Stimulated activated naive CD4-positive, alpha-beta T cell (primary cell): ENCODE measurements at regions not wholly inside any gene's neighbourhood (a gene's known extent, or its start where the extent isn't known, plus 50 kb on each side); places are given as distances from the start of the nearest gene placed in this dataset.
"Not testable (repeated sequence)": the region's sequence is repeated elsewhere in the genome, so short reads cannot be mapped to it uniquely, and the experiment has no call there.

Experiments
- DNase-seq, 6 experiments: peaks; one replicate each; lab custom pipeline; 2025; lab: John Stamatoyannopoulos, UW

GRCh38 chr5:5751498-5751897 is 329.0 kb downstream of the ICE1 start:
- DNase-seq = no peak

GRCh38 chr5:5741418-5741817 is 318.9 kb downstream of the ICE1 start:
- no peak for DNase-seq

GRCh38 chr5:5739490-5739945 is 317.0 kb downstream of the ICE1 start:
- DNase-seq = no peak

GRCh38 chr5:5738797-5739489 is 316.5 kb downstream of the ICE1 start:
- DNase-seq = no peak

DNA sequence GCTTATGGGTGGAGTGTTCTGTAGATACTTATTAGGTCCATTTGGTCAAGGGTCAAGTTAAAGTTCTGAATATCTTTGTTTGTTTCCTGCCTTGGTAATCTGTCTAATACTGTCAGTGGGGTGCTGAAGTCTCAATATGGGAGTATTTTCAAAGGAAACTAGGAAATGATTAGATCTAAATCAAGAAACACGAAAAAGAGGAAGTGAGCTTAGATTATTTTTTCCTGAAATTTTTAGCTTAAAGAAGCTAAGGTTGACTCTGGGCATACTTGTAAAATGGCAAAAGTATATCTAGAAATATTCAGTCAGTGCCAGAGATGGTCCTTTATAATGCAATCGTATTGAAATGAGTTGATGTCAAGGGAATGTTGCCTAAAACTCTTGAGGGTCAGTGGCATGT is 313.5 kb downstream of the ICE1 start:
- no peak for DNase-seq

DNA sequence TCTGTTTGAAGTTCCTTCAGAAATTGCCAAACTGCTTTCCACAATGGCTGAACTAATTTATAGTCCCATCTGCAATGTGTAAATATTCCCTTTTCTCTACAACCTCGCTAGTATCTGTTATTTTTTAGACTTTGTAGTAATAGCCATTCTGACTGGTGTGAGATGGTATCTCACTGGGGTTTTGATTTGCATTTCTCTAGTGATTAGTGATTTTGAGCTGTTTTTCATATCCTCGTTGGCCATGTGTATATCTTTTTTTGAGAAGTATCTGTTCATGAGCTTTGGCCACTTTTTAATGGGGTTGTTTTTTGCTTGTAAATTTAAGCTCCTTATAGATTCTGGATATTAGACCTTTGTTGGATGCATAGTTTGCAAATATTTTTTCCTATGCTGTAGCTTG is 310.6 kb downstream of the ICE1 start:
- DNase-seq = not testable (repeated sequence)

- DNase-seq = no peak
Measured at GRCh38 chr5:5726401-5726800, 303.9 kb downstream of the ICE1 start.

DNA sequence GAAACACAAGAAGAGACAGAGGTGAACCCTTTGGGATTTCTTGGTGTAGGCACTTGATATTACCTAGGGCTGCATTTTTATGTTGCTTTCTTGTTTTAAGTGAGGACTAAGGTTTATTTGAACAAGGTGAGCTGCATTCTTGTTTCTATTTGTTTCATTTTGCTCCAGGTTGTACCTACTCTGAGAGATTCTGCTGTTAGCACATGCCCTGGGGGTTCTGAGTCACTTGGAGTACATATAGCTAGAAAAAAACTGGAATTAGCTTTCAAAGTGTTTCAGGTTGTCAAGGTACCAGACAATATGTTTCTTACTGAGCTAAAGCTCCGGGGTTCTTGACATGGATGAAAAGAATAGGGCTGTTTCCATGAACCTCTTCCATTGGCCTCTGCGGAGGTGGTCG is 299.4 kb downstream of the ICE1 start:
- DNase-seq = no peak

GRCh38 chr5:5719292-5719691 is 296.8 kb downstream of the ICE1 start:
- DNase-seq = no peak

GRCh38 chr5:5716665-5717064 is 294.2 kb downstream of the ICE1 start:
- DNase-seq = no peak

DNA sequence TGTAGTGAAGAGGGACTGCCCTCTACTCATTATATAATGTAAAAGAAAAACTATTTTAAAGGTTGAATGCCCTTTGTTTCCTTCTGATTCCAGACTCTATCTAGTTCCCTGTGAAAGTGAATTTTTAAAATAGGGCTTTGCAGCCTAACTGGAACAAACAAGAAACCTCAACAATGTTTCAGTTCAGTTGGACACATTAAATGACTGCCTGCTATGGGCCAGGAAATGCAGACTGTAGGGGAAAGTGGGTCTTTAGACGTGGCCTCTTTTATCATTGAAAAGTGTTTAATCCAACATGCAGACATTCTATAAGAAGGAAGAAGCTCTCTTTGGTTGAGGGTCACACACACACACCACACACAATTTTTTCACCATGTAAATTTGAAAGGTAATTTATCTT is 289.1 kb downstream of the ICE1 start:
- no peak for DNase-seq

GRCh38 chr5:5711112-5711511 is 288.6 kb downstream of the ICE1 start:
- no peak for DNase-seq

DNA sequence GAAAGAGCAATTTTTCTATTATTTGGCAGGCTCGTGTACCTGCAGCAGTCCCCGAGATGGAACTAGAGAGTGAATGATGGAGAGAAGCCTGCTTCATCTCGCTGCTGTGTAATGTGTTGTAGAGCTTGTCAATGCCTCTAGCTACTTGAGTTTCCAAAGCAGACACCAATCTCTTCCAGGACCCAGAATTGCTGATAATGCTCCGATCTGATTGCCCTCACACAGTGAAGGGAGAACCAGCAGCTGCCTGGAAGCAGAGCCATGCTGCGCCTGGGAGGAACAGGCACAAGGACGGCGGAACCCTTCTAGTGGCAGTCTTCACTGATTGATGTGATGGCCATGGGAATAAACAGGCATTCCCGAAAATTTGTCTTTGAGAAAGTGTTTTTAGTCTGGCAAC is 288.0 kb downstream of the ICE1 start:
- no peak for DNase-seq

DNA sequence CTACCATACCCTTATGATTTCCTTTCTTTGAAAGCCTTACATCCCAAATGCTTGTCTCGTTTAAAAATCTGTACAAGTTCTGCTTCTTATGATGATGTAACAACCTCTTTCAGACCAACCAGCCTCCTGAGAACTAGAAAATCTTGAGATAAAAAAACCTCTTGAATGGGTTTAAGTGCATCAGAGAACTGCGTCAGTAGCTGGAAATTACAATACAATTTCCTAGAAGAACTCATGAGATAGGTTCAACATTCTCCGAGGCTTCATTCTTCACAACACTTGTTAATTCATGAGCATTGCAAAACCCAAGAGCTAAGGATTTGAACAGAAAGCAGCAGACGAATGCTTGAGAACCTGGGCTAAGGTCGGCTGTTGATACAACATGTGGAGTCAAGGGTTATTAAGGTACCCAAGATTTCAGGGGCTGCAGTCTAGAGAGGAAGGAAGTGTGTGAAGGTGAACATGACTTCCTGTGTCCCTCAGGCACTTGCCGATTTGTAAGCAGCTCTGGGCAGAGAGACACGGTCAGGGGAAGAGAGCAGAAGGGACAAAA is 286.0 kb downstream of the ICE1 start:
- no peak for DNase-seq

- no peak for DNase-seq
Measured at GRCh38 chr5:5705010-5705409, 282.5 kb downstream of the ICE1 start.

- no peak for DNase-seq
Measured at GRCh38 chr5:5704352-5704751, 281.9 kb downstream of the ICE1 start.

DNA sequence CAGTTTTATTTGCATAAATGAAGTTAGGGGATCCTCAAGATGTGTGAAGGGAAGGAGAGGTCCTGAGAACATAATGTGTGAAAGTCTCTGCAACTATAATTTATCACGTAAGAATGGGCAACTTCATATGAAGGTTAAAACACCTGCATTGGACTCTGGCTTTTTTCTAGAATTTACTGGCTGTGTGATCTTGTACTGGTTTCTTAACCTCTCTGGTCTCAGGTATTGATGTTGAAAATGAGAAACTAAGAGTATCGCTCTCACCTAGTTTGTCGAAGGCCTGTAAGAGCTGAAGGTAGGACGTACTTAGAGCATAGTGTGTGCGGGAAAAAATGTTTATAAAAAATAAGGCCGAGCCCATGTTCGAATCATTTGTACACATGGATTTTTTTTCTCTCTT is 280.5 kb downstream of the ICE1 start:
- no peak for DNase-seq

DNA sequence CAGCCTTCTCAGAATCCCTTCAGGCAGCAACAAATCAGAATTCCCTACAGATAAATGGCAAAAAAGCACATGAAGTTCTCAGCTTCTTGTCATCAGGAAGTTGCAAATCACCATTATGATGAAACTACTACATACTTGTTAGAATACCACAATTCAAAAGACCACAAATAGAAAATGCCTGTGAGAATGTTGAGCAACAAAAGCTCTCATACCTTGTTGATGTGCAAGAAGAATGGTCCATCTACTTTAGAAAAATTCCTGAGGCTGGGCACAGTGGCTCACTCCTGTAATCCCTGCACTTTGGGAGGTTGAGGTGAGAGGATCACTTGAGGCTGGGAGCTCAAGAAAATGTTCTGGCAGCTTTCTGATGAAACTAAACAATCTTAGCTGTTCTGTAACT is 278.1 kb downstream of the ICE1 start:
- DNase-seq = no peak

- no peak for DNase-seq
Measured at GRCh38 chr5:5699062-5699461, 276.6 kb downstream of the ICE1 start.

DNA sequence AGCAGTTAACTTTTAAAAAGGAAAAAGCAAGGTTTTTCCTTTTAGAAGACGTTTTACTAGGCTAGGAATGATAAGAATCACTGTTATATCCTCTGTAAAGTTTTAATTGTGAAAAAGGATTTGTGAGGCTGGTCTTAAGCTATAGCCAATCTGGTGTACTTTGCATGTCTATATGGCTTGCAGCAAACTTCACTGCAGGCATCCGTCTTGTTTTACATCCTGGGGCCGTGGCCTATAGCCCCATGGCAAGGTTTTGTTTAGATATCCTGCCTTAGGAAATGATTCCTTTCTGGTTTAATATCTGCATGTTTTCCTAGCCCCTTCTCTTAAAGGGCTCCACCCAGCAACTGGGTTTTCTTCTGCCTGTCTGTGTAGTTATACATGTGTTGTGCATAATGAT is 272.8 kb downstream of the ICE1 start:
- DNase-seq = no peak

DNA sequence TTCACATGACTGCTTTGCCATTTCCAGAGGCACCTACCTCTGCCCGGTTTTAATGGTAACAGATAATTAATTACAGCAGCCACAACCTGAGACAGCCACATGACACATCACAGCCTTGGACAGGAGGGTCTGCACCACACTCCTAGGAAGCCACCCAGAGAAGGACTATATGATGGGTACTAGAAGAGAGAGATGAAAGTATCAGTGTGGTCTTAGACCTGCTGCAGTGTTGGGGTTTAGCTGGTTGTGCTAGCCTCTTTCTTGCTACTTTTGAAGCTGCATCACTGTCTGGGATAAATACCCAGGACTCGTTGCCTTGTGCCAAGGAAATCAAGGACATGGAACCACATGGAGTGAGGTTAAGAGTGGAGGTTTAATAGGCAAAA is 266.4 kb downstream of the ICE1 start:
- no peak for DNase-seq

GRCh38 chr5:5688194-5688924 is 265.9 kb downstream of the ICE1 start:
- no peak for DNase-seq

DNA sequence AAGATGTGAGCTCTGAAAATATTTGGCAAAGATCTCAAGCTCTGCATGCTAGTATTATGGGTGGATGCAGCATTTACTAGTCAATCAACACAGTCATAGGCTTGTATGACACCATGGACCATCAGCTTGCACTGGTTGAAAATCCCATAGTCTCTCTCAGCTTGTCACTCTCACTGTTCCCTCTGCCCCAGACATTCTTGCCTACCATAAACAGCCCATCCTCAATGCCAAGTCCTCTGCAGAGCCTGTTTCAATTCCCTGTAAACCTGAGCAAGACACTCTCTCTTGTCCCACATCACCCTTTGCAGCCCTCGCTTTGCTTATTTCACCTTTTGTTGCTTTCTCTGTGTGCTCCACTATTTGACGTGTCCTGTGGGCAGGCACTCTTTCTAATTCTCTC is 264.6 kb downstream of the ICE1 start:
- no peak for DNase-seq

- no peak for DNase-seq
Measured at GRCh38 chr5:5686356-5686755, 263.9 kb downstream of the ICE1 start.
